Chondrocyte (in vitro differentiated cells): ENCODE measurements at regions not wholly inside any gene's neighbourhood (a gene's known extent, or its start where the extent isn't known, plus 50 kb on each side); places are given as distances from the start of the nearest gene placed in this dataset.
"Not testable (repeated sequence)": the region's sequence is repeated elsewhere in the genome, so short reads cannot be mapped to it uniquely, and the experiment has no call there.

Source experiments
- DNase-seq: peaks from one replicate; pipeline ENCODE4 v3.0.0; 2021; ENCODE audit warnings: mixed read lengths, low spot score
- H3K27ac Mint-ChIP-seq: one replicate; pipeline ENCODE4 v1.8.0; 2021; ENCODE audit warnings: mild to moderate bottlenecking, moderate library complexity, mixed read lengths; ENCODE audit not compliant: unreplicated experiment
- H3K27me3 Mint-ChIP-seq: 2 replicates; pipeline ENCODE4 v1.8.0; 2021; ENCODE audit warnings: low read depth, mixed read lengths
- H3K36me3 Mint-ChIP-seq: 2 replicates; pipeline ENCODE4 v1.8.0; 2021; ENCODE audit warnings: low read depth, mixed read lengths
- H3K4me1 Mint-ChIP-seq: 2 replicates; pipeline ENCODE4 v1.8.0; 2021; ENCODE audit warnings: low read depth, mild to moderate bottlenecking, mixed read lengths
- H3K4me3 Mint-ChIP-seq: one replicate; pipeline ENCODE4 v1.8.0; 2021; ENCODE audit warnings: mild to moderate bottlenecking, moderate library complexity, mixed read lengths; ENCODE audit not compliant: unreplicated experiment
- H3K9me3 Mint-ChIP-seq: 2 replicates; pipeline ENCODE4 v1.8.0; 2021; ENCODE audit warnings: low read depth, mixed read lengths
- CTCF ChIP-seq: fragments of 200-600 bp; sonication (generic); IDR thresholded peaks from 2 replicates; pipeline ENCODE4 v1.5.0; 2021; ENCODE audit warnings: antibody characterized with exemption, mild to moderate bottlenecking, moderate library complexity

GRCh38 chr5:68054638-68055037 is 160.9 kb upstream of the PIK3R1 start:
- peaks cover 3% of the 10 kb centered on the region for H3K36me3 Mint-ChIP-seq
- DNase-seq: no peak
- peaks cover 6% of the 10 kb centered on the region for H3K9me3 Mint-ChIP-seq
- H3K4me1 Mint-ChIP-seq: peaks cover 4% of the 10 kb centered on the region
- TF ChIP-seq CTCF: no peak
- no peak overlapping the region for H3K4me3 Mint-ChIP-seq
- no peaks in the 10 kb centered on the region for H3K27me3 Mint-ChIP-seq
- no peak overlapping the region for H3K27ac Mint-ChIP-seq

- Mint-ChIP-seq H3K9me3 (peaks cover 15% of the 10 kb centered on the region), H3K4me1 (peaks cover 4% of the 10 kb centered on the region), H3K27ac (no peak overlapping the region), H3K36me3 (peaks cover 7% of the 10 kb centered on the region), H3K27me3 (no peaks in the 10 kb centered on the region), H3K4me3 (no peak overlapping the region)
- TF ChIP-seq CTCF: no peak
- DNase-seq: no peak
These were observed 162.4 kb upstream of the PIK3R1 start for GRCh38 chr5:68053202-68053601.

- H3K4me1 Mint-ChIP-seq: peaks cover 23% of the 10 kb centered on the region
- peaks cover 22% of the 10 kb centered on the region for H3K9me3 Mint-ChIP-seq
- DNase-seq: no peak
- no peak overlapping the region for H3K27ac Mint-ChIP-seq
- H3K27me3 Mint-ChIP-seq: no peaks in the 10 kb centered on the region
- no peak overlapping the region for H3K4me3 Mint-ChIP-seq
- no peak for TF ChIP-seq CTCF
- H3K36me3 Mint-ChIP-seq: peaks cover 10% of the 10 kb centered on the region
These were observed 166.4 kb upstream of the PIK3R1 start for GRCh38 chr5:68049053-68049713.

DNA sequence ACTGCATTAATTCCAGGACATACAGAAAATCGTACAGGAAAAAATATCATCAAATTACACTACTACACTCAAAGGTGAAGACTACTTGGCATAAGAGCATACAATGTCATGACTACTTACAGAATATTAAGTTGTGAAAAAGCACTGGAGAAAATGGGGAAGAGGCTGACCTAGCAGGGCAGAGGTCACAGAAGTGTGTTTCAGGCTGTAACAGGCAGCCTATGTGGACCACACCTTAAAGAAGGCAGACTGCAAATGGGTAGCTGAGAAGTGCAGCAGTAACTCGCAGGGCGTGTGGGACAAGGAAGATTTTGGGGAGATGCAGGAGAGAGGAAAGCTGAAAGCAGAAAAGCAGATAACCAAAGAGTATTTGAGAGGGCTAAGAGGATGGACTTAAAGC is 167.0 kb upstream of the PIK3R1 start:
- Mint-ChIP-seq H3K4me1 (peaks cover 23% of the 10 kb centered on the region), H3K27ac (no peak overlapping the region), H3K27me3 (no peaks in the 10 kb centered on the region), H3K36me3 (peaks cover 10% of the 10 kb centered on the region), H3K4me3 (no peak overlapping the region), H3K9me3 (peaks cover 22% of the 10 kb centered on the region)
- no peak for DNase-seq
- TF ChIP-seq CTCF: no peak

DNA sequence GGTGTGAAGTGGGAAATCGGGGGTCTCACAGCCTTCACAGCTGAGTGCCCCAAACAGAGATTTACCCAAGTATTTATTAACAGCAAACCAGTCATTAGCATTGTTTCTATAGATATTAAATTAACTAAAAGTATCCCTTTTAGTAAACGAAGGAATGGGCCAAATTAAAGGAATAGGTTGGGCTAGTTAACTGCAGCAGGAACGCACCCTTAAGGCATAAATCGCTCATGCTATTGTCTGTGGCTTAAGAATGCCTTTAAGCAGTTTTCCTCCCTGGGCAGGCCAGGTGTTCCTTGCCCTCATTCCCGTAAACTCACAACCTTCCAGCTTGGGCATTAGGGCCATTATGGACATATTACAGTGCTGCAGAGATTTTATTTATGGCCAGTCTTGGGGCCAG is 167.5 kb upstream of the PIK3R1 start:
- not testable (repeated sequence) for DNase-seq, H3K4me3 Mint-ChIP-seq, H3K27me3 Mint-ChIP-seq, H3K27ac Mint-ChIP-seq
- Mint-ChIP-seq H3K4me1 (peaks cover 23% of the 10 kb centered on the region), H3K36me3 (peaks cover 10% of the 10 kb centered on the region), H3K9me3 (peaks cover 22% of the 10 kb centered on the region)

- Mint-ChIP-seq H3K4me3 (no peak overlapping the region), H3K36me3 (peaks cover 8% of the 10 kb centered on the region), H3K4me1 (peaks cover 23% of the 10 kb centered on the region), H3K27me3 (no peaks in the 10 kb centered on the region), H3K27ac (peak overlapping the region; percentile 99), H3K9me3 (peaks cover 22% of the 10 kb centered on the region)
- no peak for DNase-seq
- TF ChIP-seq CTCF: no peak
These were observed 168.5 kb upstream of the PIK3R1 start for GRCh38 chr5:68047035-68047434.
